HUES48 (cell line): ENCODE measurements at regions not wholly inside any gene's neighbourhood (a gene's known extent, or its start where the extent isn't known, plus 50 kb on each side); places are given as distances from the start of the nearest gene placed in this dataset.

Source experiments
- H3K27ac ChIP-seq: one replicate; pipeline ENCODE4 v1.7.0; 2013; ENCODE audit warnings: low read depth, low read length, inconsistent platforms
- H3K27me3 ChIP-seq: 2 replicates; pipeline ENCODE4 v1.6.1; 2013; ENCODE audit warnings: mild to moderate bottlenecking, low read length; ENCODE audit not compliant: control insufficient read depth, insufficient read depth
- H3K36me3 ChIP-seq: 2 replicates; pipeline ENCODE4 v1.6.1; 2013; ENCODE audit warnings: low read length; ENCODE audit not compliant: control insufficient read depth, insufficient read depth
- H3K4me1 ChIP-seq: 2 replicates; pipeline ENCODE4 v1.6.1; 2013; ENCODE audit warnings: mild to moderate bottlenecking, low read length; ENCODE audit not compliant: control insufficient read depth, insufficient read depth
- H3K4me3 ChIP-seq: 2 replicates; pipeline ENCODE4 v1.5.1; 2013; ENCODE audit warnings: mild to moderate bottlenecking, low read depth, low read length
- H3K9ac ChIP-seq: 2 replicates; pipeline ENCODE4 v1.6.1; 2013; ENCODE audit warnings: mild to moderate bottlenecking, low read depth, low read length, moderate library complexity
- H3K9me3 ChIP-seq: 2 replicates; pipeline ENCODE4 v1.6.1; 2013; ENCODE audit warnings: low read length; ENCODE audit not compliant: control insufficient read depth, insufficient read depth

- no peaks in the 10 kb centered on the region for H3K27me3 ChIP-seq
- H3K9me3 ChIP-seq: no peaks in the 10 kb centered on the region
- no peak overlapping the region for H3K4me3 ChIP-seq
- H3K9ac ChIP-seq: no peak overlapping the region
- no peak overlapping the region for H3K27ac ChIP-seq
- peaks cover 5% of the 10 kb centered on the region; the same call in 1 of the 2 replicates for H3K4me1 ChIP-seq
- H3K36me3 ChIP-seq: no peaks in the 10 kb centered on the region
Measured at GRCh38 chr6:156379392-156380289, 397.5 kb upstream of the ARID1B start.

DNA sequence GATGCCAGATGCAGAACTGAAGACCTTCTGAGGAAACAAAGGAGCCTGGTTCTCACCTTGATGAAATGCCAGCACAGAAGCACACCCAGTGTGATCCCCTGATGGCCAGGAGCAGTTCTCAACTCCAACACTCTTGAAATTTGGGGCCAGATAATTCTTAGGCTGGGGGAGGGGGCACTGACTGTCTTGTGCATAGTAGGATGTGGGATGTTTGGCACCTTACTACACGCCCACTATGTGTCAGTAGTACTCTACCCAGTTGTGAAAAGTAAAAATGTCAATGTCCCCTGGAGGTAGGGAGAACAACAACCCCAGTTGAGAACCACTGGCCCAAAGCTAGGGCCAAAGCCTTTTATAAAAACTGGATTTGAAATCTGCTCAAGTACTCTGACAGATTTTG lies 398.3 kb upstream of the ARID1B start:
- no peak overlapping the region for H3K4me3 ChIP-seq
- H3K27ac ChIP-seq: no peak overlapping the region
- H3K36me3 ChIP-seq: no peaks in the 10 kb centered on the region
- H3K4me1 ChIP-seq: peaks cover 5% of the 10 kb centered on the region; the same call in 1 of the 2 replicates
- H3K9ac ChIP-seq: no peak overlapping the region
- H3K27me3 ChIP-seq: no peaks in the 10 kb centered on the region
- no peaks in the 10 kb centered on the region for H3K9me3 ChIP-seq

DNA sequence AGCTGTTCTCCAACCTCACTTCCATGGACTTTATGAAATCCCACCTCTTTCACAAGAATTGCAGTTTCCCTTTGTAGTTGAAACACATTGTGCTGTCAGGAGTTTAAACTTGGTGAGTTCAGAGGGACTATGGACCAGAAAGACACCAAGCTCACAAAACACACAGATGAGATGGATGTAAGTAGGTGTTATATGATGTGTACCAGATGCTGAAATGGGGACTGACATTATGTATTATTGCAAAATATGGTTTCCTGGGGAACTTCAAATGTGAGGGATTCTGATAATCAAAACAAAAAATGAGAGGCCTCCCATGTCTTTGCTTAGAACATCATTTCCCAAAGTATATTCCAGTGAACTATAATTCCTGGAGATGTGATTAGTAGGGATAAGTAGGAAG lies 401.1 kb upstream of the ARID1B start:
- H3K27me3 ChIP-seq: no peaks in the 10 kb centered on the region
- H3K4me3 ChIP-seq: no peak overlapping the region
- no peaks in the 10 kb centered on the region for H3K9me3 ChIP-seq
- H3K36me3 ChIP-seq: no peaks in the 10 kb centered on the region
- H3K27ac ChIP-seq: no peak overlapping the region
- no peak overlapping the region for H3K9ac ChIP-seq
- peaks cover 5% of the 10 kb centered on the region; the same call in 1 of the 2 replicates for H3K4me1 ChIP-seq

DNA sequence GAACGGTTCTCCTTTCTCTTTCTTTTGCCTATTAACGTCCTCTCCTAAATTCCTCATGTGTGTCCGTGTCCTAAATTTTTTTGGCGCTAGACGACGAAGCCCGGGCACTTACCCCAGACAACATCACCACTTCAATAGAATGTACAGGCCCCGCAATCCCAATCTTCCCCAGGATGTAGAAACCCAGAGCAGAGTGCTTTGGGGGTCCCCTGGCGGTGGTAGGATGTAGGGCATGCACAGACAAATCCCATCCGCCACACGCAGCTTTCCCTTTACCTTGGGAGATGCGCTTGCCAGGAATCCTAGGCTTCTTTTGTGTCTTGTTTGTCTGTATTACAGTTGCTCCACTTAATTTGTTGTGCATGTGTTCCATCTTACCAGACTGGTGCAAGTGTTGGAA lies 417.3 kb upstream of the ARID1B start:
- no peaks in the 10 kb centered on the region for H3K36me3 ChIP-seq

DNA sequence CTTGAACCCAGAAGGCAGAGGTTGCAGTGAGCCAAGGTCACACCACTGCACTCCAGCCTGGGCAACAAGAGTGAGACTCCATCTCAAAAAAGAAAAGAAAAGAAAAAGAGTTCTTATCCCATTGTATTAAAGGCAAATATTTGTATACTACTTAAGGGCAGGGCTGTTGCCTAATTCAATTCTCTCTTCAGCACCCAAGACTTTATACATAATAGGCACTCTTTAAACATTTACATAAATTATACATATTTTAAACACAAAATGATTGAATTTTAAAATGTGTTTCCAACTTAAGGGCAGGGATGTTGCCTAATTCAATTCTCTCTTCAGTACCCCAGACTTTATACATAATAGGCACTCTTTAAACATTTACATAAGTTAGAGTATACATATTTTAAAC lies 424.3 kb upstream of the ARID1B start:
- no peaks in the 10 kb centered on the region for H3K4me1 ChIP-seq
- H3K27me3 ChIP-seq: no peaks in the 10 kb centered on the region
- H3K9ac ChIP-seq: no peak overlapping the region
- H3K27ac ChIP-seq: no peak overlapping the region
- H3K9me3 ChIP-seq: no peaks in the 10 kb centered on the region
- H3K36me3 ChIP-seq: no peaks in the 10 kb centered on the region
- no peak overlapping the region for H3K4me3 ChIP-seq

More for the DNA sequence above, 417.3 kb upstream of the ARID1B start:
- Histone ChIP-seq H3K9me3 (no peaks in the 10 kb centered on the region), H3K27ac (no peak overlapping the region), H3K4me3 (no peak overlapping the region), H3K9ac (no peak overlapping the region), H3K27me3 (no peaks in the 10 kb centered on the region), H3K4me1 (no peaks in the 10 kb centered on the region)

- H3K4me3 ChIP-seq: no peak overlapping the region
- no peaks in the 10 kb centered on the region for H3K9me3 ChIP-seq
- H3K27ac ChIP-seq: no peak overlapping the region
- no peaks in the 10 kb centered on the region for H3K36me3 ChIP-seq
- H3K9ac ChIP-seq: no peak overlapping the region
- H3K4me1 ChIP-seq: no peaks in the 10 kb centered on the region
- H3K27me3 ChIP-seq: no peaks in the 10 kb centered on the region
Measured at GRCh38 chr6:156351346-156351966, 425.7 kb upstream of the ARID1B start.

- Histone ChIP-seq H3K27ac (no peak overlapping the region), H3K9ac (no peak overlapping the region), H3K4me1 (no peaks in the 10 kb centered on the region), H3K4me3 (no peak overlapping the region), H3K9me3 (no peaks in the 10 kb centered on the region), H3K36me3 (no peaks in the 10 kb centered on the region), H3K27me3 (no peaks in the 10 kb centered on the region)
Measured at GRCh38 chr6:156350337-156350736, 426.8 kb upstream of the ARID1B start.

DNA sequence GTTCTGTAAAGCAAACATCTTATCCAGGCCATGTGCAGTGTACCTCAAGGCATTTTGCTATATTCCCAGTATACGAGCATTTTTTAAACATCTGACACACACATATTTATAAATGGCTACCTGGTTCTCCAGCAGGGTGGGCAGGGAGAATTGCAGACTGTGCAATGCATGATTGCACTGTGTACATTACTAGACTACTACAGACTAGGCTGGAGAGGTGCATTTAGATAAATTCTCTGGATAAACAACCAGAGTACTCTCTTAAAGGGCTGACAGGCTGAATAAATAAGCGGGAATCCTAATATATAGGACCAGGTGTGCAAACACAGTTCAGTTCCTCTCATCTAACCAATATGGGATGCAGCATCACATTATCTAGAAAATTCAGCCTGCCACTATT lies 428.3 kb upstream of the ARID1B start:
- Histone ChIP-seq H3K4me1 (no peaks in the 10 kb centered on the region), H3K9ac (no peak overlapping the region), H3K27me3 (no peaks in the 10 kb centered on the region), H3K9me3 (no peaks in the 10 kb centered on the region), H3K36me3 (no peaks in the 10 kb centered on the region), H3K27ac (no peak overlapping the region), H3K4me3 (no peak overlapping the region)

- Histone ChIP-seq H3K36me3 (no peaks in the 10 kb centered on the region), H3K4me1 (no peaks in the 10 kb centered on the region), H3K4me3 (no peak overlapping the region), H3K27me3 (no peaks in the 10 kb centered on the region), H3K9ac (no peak overlapping the region), H3K9me3 (no peaks in the 10 kb centered on the region), H3K27ac (no peak overlapping the region)
Measured at GRCh38 chr6:156348424-156348823, 428.8 kb upstream of the ARID1B start.

DNA sequence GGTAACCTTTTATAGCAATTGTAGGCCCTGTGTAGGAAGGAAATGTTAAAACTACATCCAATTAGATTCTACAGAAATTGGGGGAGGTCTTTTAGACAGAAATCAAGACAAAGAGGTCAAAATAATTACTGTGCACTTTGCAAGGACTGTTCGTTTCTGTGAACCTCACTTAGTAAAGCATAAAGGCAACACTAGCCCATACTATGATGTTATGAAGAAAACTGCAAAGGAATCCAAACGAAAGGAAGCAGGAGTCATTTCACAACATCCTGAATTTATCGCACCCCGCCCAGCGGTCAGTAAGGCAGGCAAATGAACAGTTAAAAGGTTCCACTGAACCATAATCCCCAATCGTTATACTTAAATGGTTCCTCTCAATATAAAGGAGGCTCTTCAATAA lies 429.5 kb upstream of the ARID1B start:
- Histone ChIP-seq H3K9ac (no peak overlapping the region), H3K36me3 (no peaks in the 10 kb centered on the region), H3K9me3 (no peaks in the 10 kb centered on the region), H3K4me3 (no peak overlapping the region), H3K4me1 (no peaks in the 10 kb centered on the region), H3K27ac (no peak overlapping the region), H3K27me3 (no peaks in the 10 kb centered on the region)

DNA sequence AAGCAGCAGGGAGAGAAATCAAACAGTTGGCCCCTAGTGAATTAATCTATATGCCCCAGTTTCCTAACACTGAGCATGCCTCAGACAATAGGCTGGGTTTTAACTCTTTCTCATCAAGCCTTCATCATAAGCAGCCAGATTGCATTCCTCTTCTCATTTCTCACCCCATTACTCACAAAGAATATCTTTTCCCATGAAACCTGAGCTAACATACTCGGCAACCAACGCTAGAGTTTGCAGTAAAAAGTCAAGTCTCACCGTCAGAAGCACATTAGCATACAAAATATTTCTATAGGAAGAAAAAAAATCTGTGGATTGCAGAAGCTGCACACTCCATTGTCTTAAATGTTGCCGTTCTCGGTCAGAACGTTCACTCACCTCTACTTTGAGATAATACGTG lies 429.9 kb upstream of the ARID1B start:
- H3K4me3 ChIP-seq: no peak overlapping the region

More for the DNA sequence above, 429.9 kb upstream of the ARID1B start:
- Histone ChIP-seq H3K36me3 (no peaks in the 10 kb centered on the region), H3K4me1 (no peaks in the 10 kb centered on the region), H3K27me3 (no peaks in the 10 kb centered on the region), H3K27ac (no peak overlapping the region), H3K9me3 (no peaks in the 10 kb centered on the region), H3K9ac (no peak overlapping the region)
